CD4-positive, alpha-beta T cell treated with Interleukin-4 for 1 hour (primary cell): ENCODE measurements at regions not wholly inside any gene's neighbourhood (a gene's known extent, or its start where the extent isn't known, plus 50 kb on each side); places are given as distances from the start of the nearest gene placed in this dataset.
"Not testable (repeated sequence)": the region's sequence is repeated elsewhere in the genome, so short reads cannot be mapped to it uniquely, and the experiment has no call there.

Source experiments
- DNase-seq, 2 donors: peaks; one replicate each; pipeline ENCODE4 v3.0.0-alpha.2; 2020 to 2022

- not testable (repeated sequence) for DNase-seq
These were observed 1247.6 kb upstream of the PHF14 start for GRCh38 chr7:9725940-9726663.

- not testable (repeated sequence) for DNase-seq
These were observed 1246.9 kb upstream of the PHF14 start for GRCh38 chr7:9726811-9727210.

GRCh38 chr7:9727467-9727869, 1246.2 kb upstream of the PHF14 start:
- DNase-seq: not testable (repeated sequence)

- DNase-seq: not testable (repeated sequence)
These were observed 1245.5 kb upstream of the PHF14 start for GRCh38 chr7:9728014-9728657.

- DNase-seq: no peak
These were observed 1221.6 kb upstream of the PHF14 start for GRCh38 chr7:9752033-9752432.

- no peak for DNase-seq
These were observed 1212.4 kb upstream of the PHF14 start for GRCh38 chr7:9761224-9761623.

GRCh38 chr7:9776900-9777299, 1196.8 kb upstream of the PHF14 start:
- no peak for DNase-seq

GRCh38 chr7:9778367-9778766, 1195.3 kb upstream of the PHF14 start:
- no peak for DNase-seq

GRCh38 chr7:9781710-9782109, 1192.0 kb upstream of the PHF14 start:
- no peak for DNase-seq

GRCh38 chr7:9782275-9782674, 1191.4 kb upstream of the PHF14 start:
- no peak for DNase-seq

GRCh38 chr7:9785211-9785610, 1188.5 kb upstream of the PHF14 start:
- DNase-seq: no peak

- DNase-seq: no peak
These were observed 1177.4 kb upstream of the PHF14 start for GRCh38 chr7:9796241-9796640.

- no peak for DNase-seq
These were observed 1151.0 kb upstream of the PHF14 start for GRCh38 chr7:9822458-9823290.

GRCh38 chr7:9835199-9835598, 1138.5 kb upstream of the PHF14 start:
- DNase-seq: no peak

GRCh38 chr7:9836671-9837070, 1137.0 kb upstream of the PHF14 start:
- no peak for DNase-seq

GRCh38 chr7:9842301-9842700, 1131.4 kb upstream of the PHF14 start:
- DNase-seq: no peak

GRCh38 chr7:9846902-9847301, 1126.8 kb upstream of the PHF14 start:
- no peak for DNase-seq

GRCh38 chr7:9854605-9855004, 1119.1 kb upstream of the PHF14 start:
- DNase-seq: no peak

GRCh38 chr7:9856668-9857067, 1117.0 kb upstream of the PHF14 start:
- DNase-seq: no peak

- no peak for DNase-seq
These were observed 1110.1 kb upstream of the PHF14 start for GRCh38 chr7:9863545-9863944.

- no peak for DNase-seq
These were observed 1104.5 kb upstream of the PHF14 start for GRCh38 chr7:9869151-9869550.

- DNase-seq: no peak
These were observed 1104.1 kb upstream of the PHF14 start for GRCh38 chr7:9869566-9869965.

GRCh38 chr7:9870674-9871073, 1103.0 kb upstream of the PHF14 start:
- no peak for DNase-seq

GRCh38 chr7:9874182-9874581, 1099.5 kb upstream of the PHF14 start:
- DNase-seq: no peak
